RWPE1 (cell line): ENCODE measurements at regions not wholly inside any gene's neighbourhood (a gene's known extent, or its start where the extent isn't known, plus 50 kb on each side); places are given as distances from the start of the nearest gene placed in this dataset.

Source experiments
- CTCF ChIA-PET: fragments of 350-600 bp; sonication (Branson Sonifier 250); formaldehyde crosslinking; extraction: SDS; loops from one replicate; lab custom pipeline; 2021; lab: Yijun Ruan, JAX
- POLR2A ChIA-PET: fragments of 400-600 bp; formaldehyde crosslinking; extraction: SDS; loops from one replicate; lab custom pipeline; 2020; ENCODE audit warnings: antibody characterized with exemption; ENCODE audit not compliant: low non-redundant PET; lab: Yijun Ruan, JAX
- DNase-seq: peaks from one replicate; pipeline ENCODE4 v3.0.0; 2012; ENCODE audit warnings: low spot score
- H3K27ac ChIP-seq: fragments of 450-650 bp; 2 replicates; pipeline ENCODE4 v1.5.1; 2017
- TF ChIP-seq, protein P1 (sequence below): fragments of 450-650 bp; conservative IDR thresholded peaks from 2 replicates; pipeline ENCODE4 v1.5.1; 2017; ENCODE audit warnings: low read depth, mild to moderate bottlenecking

DNA sequence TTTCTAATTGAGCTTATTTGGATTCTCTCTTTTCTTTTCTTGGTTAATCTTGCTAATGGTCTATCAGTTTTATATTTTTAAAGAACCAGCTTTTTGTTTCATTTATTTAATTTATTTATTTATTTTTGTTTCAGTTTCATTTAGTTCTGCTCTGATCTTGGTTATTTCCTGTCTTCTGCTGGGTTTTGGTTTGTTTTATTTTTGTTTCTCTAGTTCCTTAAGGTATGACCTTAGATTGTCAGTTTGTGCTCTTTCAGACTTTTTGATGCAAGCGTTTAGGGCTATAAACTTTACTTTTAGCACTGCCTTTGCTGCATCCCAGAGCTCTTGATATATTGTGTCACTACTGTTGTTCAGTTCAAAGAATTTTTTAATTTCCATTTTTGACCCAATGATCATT lies 149.7 kb upstream of the SLC25A13 start:
- TF ChIP-seq, protein P1, sequence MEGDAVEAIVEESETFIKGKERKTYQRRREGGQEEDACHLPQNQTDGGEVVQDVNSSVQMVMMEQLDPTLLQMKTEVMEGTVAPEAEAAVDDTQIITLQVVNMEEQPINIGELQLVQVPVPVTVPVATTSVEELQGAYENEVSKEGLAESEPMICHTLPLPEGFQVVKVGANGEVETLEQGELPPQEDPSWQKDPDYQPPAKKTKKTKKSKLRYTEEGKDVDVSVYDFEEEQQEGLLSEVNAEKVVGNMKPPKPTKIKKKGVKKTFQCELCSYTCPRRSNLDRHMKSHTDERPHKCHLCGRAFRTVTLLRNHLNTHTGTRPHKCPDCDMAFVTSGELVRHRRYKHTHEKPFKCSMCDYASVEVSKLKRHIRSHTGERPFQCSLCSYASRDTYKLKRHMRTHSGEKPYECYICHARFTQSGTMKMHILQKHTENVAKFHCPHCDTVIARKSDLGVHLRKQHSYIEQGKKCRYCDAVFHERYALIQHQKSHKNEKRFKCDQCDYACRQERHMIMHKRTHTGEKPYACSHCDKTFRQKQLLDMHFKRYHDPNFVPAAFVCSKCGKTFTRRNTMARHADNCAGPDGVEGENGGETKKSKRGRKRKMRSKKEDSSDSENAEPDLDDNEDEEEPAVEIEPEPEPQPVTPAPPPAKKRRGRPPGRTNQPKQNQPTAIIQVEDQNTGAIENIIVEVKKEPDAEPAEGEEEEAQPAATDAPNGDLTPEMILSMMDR: no peak
- ChIA-PET POLR2A (no interaction called here), CTCF (no interaction called here)
- no peak overlapping the region for H3K27ac ChIP-seq
- DNase-seq: no peak

DNA sequence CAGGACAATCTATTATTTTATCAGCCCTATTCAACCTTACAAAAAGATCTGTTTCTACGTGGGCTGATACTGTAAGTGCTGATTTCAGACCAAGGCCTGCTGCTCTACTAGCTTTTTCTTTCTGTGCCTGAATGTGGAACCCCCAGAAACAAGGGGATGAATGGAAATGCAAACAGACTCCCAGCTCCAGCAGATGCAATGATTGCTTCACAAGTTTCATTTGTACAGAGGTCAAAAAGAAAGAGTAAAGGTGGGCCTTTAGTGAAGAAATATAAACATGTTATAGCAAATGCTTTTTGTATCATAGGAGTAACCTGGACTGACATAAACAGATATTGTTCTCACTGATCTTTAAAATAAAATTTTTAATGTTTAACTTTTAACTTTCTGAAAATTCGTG lies 130.2 kb upstream of the SLC25A13 start:
- TF ChIP-seq, protein P1: no peak
- no peak overlapping the region for H3K27ac ChIP-seq
- ChIA-PET CTCF (no interaction called here), POLR2A (no interaction called here)
- no peak for DNase-seq

DNA sequence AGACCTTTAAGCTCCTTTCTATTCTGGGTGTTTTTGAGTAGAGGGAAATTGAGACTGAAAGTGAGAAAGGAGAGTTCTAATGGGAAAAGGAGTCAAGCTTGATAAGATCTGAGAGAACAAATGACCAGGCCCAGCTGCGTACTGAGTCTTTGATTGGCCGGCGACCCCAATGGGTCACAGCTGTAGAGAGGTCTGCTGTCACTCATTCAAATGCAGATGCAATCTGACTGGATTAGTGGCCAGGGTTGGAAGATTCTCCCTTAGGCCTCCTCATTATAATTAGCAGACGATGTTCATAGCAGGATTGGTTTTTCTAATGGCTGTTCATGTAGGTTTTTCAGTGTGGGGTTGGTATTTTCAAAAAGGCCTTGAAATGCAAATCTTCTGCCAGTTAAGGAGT lies 127.2 kb upstream of the SLC25A13 start:
- no peak overlapping the region for H3K27ac ChIP-seq
- CTCF ChIA-PET: interaction anchor here (0.7 kb wide), 1 partner anchor 453 kb away, joined by 3 read pairs; no protein-coding TSS in a partner anchor
- POLR2A ChIA-PET: no interaction called here
- TF ChIP-seq, protein P1: no peak
- DNase-seq: no peak

DNA sequence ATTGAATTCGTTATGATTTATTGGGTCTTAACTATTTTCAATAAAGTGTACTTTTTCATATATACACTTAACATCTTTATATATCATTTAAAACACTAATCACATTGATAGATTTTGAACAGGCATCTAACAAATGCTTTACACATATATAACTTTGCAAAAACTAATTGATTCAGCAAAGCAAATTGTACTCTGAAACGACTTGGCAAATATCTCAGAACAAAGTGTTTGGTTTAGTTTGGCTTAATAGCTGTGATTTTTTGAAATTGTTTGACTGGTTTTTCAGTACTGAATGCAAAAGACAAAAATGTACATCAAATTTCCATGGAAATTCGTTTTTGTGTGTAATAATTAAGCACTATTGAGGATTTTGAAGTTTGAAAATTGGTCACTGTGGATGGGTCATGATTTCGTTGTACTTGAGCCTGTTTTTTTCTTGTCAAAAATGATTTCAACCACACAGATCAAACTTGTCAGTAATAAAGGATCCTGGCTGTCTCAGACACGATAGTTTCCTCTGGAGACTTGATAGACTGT lies 125.3 kb upstream of the SLC25A13 start:
- TF ChIP-seq, protein P1: no peak
- H3K27ac ChIP-seq: no peak overlapping the region
- DNase-seq: no peak
- ChIA-PET POLR2A (no interaction called here), CTCF (interaction anchor here (0.6 kb wide), 1 partner anchor 470 kb away, joined by 4 read pairs; no protein-coding TSS in a partner anchor)

DNA sequence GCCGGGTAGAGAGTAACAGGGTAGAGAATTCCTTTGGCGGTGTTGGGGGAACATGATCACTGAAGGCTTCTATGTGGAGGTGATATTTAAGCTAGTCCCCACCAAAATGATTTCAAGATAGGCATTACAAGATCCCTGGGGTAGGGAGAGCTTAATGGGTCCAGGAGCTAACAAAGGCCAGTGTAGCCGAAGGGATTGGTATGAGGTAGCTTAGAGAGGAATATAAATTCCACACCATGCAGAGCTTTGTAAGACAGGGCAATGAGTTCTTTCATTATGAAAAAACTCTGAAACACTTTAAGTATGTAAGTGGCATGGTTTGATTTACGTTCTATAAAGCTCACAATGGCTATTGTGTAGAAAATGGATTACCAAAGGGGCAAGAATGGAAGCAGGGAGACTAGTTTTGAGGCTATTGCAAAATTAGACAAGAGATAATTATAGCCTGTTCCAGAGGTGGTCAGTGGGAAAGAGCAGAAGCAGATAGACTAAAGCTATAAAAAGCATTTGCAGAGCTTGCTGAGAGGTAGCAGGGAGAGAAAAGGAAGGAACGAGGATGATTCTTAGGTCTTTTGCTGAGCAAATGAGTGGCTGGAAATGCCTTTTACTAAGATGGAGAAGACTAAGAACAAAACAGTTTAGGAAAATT lies 119.7 kb upstream of the SLC25A13 start:
- CTCF ChIA-PET: no interaction called here
- DNase-seq: no peak
- no peak overlapping the region for H3K27ac ChIP-seq
- POLR2A ChIA-PET: no interaction called here
- TF ChIP-seq, protein P1: no peak

DNA sequence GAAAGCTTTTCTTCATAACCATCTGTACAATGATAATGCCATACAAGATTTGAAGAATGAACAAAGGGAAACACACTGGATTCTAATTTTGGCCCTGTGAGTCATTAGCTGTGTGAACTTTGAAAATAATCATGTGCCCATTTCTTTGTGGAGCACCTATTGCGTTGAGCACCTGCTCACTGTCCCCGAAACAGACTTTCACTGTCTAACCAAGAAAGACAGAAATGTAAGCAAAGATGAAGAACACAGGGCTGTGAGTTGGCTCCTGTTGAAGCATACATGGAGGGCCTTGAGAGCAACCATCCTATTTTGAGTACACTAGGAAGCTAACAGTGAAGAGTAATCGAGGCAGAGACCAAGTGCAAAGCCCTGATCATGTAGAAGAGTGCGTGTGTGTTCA lies 118.4 kb upstream of the SLC25A13 start:
- H3K27ac ChIP-seq: no peak overlapping the region
- POLR2A ChIA-PET: no interaction called here
- TF ChIP-seq, protein P1: no peak
- CTCF ChIA-PET: no interaction called here
- DNase-seq: no peak
